ENCODE measurements at regions not wholly inside any gene's neighbourhood (a gene's known extent, or its start where the extent isn't known, plus 50 kb on each side); places are given as distances from the start of the nearest gene placed in this dataset.

- TF ChIP-seq CTCF (IDR thresholded peaks at IDR 0.05) (no peak), POLR2AphosphoS5 (IDR thresholded peaks at IDR 0.05; ENCODE audit: low read depth, low read length) (no peak), SIN3A (IDR thresholded peaks at IDR 0.05; ENCODE audit: borderline replicate concordance, insufficient read depth, low read depth, low read length) (no peak), REST (IDR thresholded peaks at IDR 0.05; ENCODE audit: insufficient read depth in 1 of 2, low read depth in 2 of 2, low read length in 1 of 2) (no peak)
Observed at GRCh38 chr1:37305108-37305507, 169.3 kb upstream of the ZC3H12A start.
